Uterus (tissue), 2 donors: ENCODE measurements at regions not wholly inside any gene's neighbourhood (a gene's known extent, or its start where the extent isn't known, plus 50 kb on each side); places are given as distances from the start of the nearest gene placed in this dataset.

Experiments used
- CTCF ChIP-seq, 4 experiments: fragments of 200-600 bp in 2 of 4; fragments of 450-650 bp in 2 of 4; sonication (generic) in 2 of 4; IDR thresholded peaks; one replicate each; pipeline ENCODE4 v1.5.1; 2016 to 2019; ENCODE audit warnings: antibody characterized with exemption in 4 of 4, mild to moderate bottlenecking in 2 of 4, moderate library complexity in 1 of 4
- POLR2A ChIP-seq, 2 donors: fragments of 450-650 bp; IDR thresholded peaks; one replicate each; pipeline ENCODE4 v1.6.1; 2016; ENCODE audit warnings: antibody characterized with exemption in 2 of 2, mild to moderate bottlenecking in 1 of 2, moderate library complexity in 1 of 2

DNA sequence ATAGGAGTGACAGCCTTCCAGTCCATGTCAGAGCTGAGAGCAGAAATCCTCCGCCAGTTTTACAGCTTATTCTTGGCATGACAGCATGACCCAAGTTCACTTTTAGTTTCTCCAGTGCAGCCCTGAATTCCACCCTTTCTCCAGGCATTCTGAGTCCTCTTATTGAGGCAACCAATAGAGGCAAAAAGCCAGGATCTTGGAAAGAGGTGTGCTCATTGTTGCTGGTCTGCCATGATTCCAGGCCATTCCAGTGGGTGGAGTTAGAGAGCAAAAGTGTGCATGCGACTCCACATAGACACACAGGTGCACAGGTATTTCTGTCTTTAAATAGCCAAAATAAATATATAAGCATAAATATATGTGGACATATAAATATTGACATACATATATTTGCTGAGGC lies 224.7 kb upstream of the ADARB2 start:
- no peak for TF ChIP-seq POLR2A (IDR thresholded peaks at IDR 0.05)
- no peak for TF ChIP-seq CTCF (IDR thresholded peaks at IDR 0.05)
